ENCODE measurements at regions not wholly inside any gene's neighbourhood (a gene's known extent, or its start where the extent isn't known, plus 50 kb on each side); places are given as distances from the start of the nearest gene placed in this dataset.

GRCh38 chr7:32428546-32428945 lies 61.6 kb downstream of the LSM5 start:
- ATAC-seq, result no peak

GRCh38 chr7:32427769-32428291 lies 62.4 kb downstream of the LSM5 start:
- ATAC-seq, result peak; percentile 100
- TF ChIP-seq ZC3H10 (CRISPR knock-in tag; IDR thresholded peaks at IDR 0.05) (no peak), OSR1 (CRISPR knock-in tag; IDR thresholded peaks at IDR 0.05) (no peak), CSDC2 (CRISPR knock-in tag; IDR thresholded peaks at IDR 0.05) (peak; percentile 95), TSHZ2 (CRISPR knock-in tag; IDR thresholded peaks at IDR 0.05) (0 out of 2 replicates have a peak, but pooled peaks have one; percentile 66), ZFP3 (CRISPR knock-in tag; IDR thresholded peaks at IDR 0.05) (peak; percentile 88), ARNTL (CRISPR knock-in tag; IDR thresholded peaks at IDR 0.05; ENCODE audit: borderline replicate concordance, low read depth) (no peak), ZNF70 (CRISPR knock-in tag; IDR thresholded peaks at IDR 0.05) (no peak), PATZ1 (CRISPR knock-in tag; IDR thresholded peaks at IDR 0.05; ENCODE audit: borderline replicate concordance) (no peak), ZNF565 (CRISPR knock-in tag; conservative IDR thresholded peaks at IDR 0.05; ENCODE audit: low read depth) (peak; percentile 88), BACH2 (CRISPR knock-in tag; IDR thresholded peaks at IDR 0.05; ENCODE audit: borderline replicate concordance) (no peak), ISL1 (CRISPR knock-in tag; IDR thresholded peaks at IDR 0.05) (peak; percentile 33; the same call in 1 of the 2 replicates), TOX (CRISPR knock-in tag; IDR thresholded peaks at IDR 0.05; ENCODE audit: borderline replicate concordance) (no peak), ZFP30 (CRISPR knock-in tag; IDR thresholded peaks at IDR 0.05) (peak; percentile 57; the same call in 1 of the 2 replicates), PPARA (CRISPR knock-in tag; IDR thresholded peaks at IDR 0.05; ENCODE audit: borderline replicate concordance) (0 out of 2 replicates have a peak, but pooled peaks have one; percentile 38), SNAI2 (CRISPR knock-in tag; IDR thresholded peaks at IDR 0.05) (peak; percentile 98), RARB (CRISPR knock-in tag; IDR thresholded peaks at IDR 0.05) (no peak)
- TF ChIP-seq, protein P1, sequence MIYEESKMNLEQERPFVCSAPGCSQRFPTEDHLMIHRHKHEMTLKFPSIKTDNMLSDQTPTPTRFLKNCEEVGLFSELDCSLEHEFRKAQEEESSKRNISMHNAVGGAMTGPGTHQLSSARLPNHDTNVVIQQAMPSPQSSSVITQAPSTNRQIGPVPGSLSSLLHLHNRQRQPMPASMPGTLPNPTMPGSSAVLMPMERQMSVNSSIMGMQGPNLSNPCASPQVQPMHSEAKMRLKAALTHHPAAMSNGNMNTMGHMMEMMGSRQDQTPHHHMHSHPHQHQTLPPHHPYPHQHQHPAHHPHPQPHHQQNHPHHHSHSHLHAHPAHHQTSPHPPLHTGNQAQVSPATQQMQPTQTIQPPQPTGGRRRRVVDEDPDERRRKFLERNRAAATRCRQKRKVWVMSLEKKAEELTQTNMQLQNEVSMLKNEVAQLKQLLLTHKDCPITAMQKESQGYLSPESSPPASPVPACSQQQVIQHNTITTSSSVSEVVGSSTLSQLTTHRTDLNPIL (CRISPR knock-in tag; IDR thresholded peaks at IDR 0.05; ENCODE audit: low read depth), result peak; percentile 30; the same call in 1 of the 2 replicates

More at GRCh38 chr7:32428546-32428945, 61.6 kb downstream of the LSM5 start:
- TF ChIP-seq ZNF565 (CRISPR knock-in tag; conservative IDR thresholded peaks at IDR 0.05; ENCODE audit: low read depth) (no peak), BACH2 (CRISPR knock-in tag; IDR thresholded peaks at IDR 0.05; ENCODE audit: borderline replicate concordance) (no peak), POU6F1 (CRISPR knock-in tag; IDR thresholded peaks at IDR 0.05; ENCODE audit: borderline replicate concordance, low read depth) (no peak), ZFP30 (CRISPR knock-in tag; IDR thresholded peaks at IDR 0.05) (no peak), PPARA (CRISPR knock-in tag; IDR thresholded peaks at IDR 0.05; ENCODE audit: borderline replicate concordance) (no peak), CSRNP3 (CRISPR knock-in tag; IDR thresholded peaks at IDR 0.05) (no peak), ZNF8 (CRISPR knock-in tag; IDR thresholded peaks at IDR 0.05) (no peak), TOX (CRISPR knock-in tag; IDR thresholded peaks at IDR 0.05; ENCODE audit: borderline replicate concordance) (no peak), TSHZ2 (CRISPR knock-in tag; IDR thresholded peaks at IDR 0.05) (no peak), ESRRG (CRISPR knock-in tag; IDR thresholded peaks at IDR 0.05) (no peak), ZNF70 (CRISPR knock-in tag; IDR thresholded peaks at IDR 0.05) (no peak)
